ENCODE measurements at regions not wholly inside any gene's neighbourhood (a gene's known extent, or its start where the extent isn't known, plus 50 kb on each side); places are given as distances from the start of the nearest gene placed in this dataset.

GRCh38 chr1:163820766-163821165, 499.0 kb downstream of the NUF2 start:
- Histone ChIP-seq H3K9me3 (ENCODE audit: low read depth, low read length) (no peaks in the 10 kb centered on the region), H3K27ac (ENCODE audit: low read depth, low read length) (no peak overlapping the region), H3K4me1 (ENCODE audit: insufficient read depth, low read length) (no peaks in the 10 kb centered on the region), H3K27me3 (ENCODE audit: insufficient read depth, low read length) (no peaks in the 10 kb centered on the region), H3K4me3 (ENCODE audit: insufficient read depth, low read length) (no peak overlapping the region), H3K36me3 (ENCODE audit: insufficient read depth, low read length) (no peaks in the 10 kb centered on the region), H2AFZ (ENCODE audit: low read length) (no peak overlapping the region), H3K79me2 (ENCODE audit: insufficient read depth, low read length) (no peaks in the 10 kb centered on the region), H3K4me2 (ENCODE audit: insufficient read depth, low read length) (no peak overlapping the region), H4K20me1 (ENCODE audit: insufficient read depth, low read length) (no peaks in the 10 kb centered on the region)
- DNase-seq (ENCODE audit: insufficient read length, low spot score, missing footprints), result no peak
- peak; percentile 19 for TF ChIP-seq CTCF (IDR thresholded peaks at IDR 0.05; ENCODE audit: extremely low read depth, low read depth, low read length)

GRCh38 chr1:163821679-163822078, 499.9 kb downstream of the NUF2 start:
- no peak for TF ChIP-seq CTCF (IDR thresholded peaks at IDR 0.05; ENCODE audit: extremely low read depth, low read depth, low read length)
- Histone ChIP-seq H3K4me2 (ENCODE audit: insufficient read depth, low read length) (no peak overlapping the region), H3K4me1 (ENCODE audit: insufficient read depth, low read length) (no peaks in the 10 kb centered on the region), H3K9me3 (ENCODE audit: low read depth, low read length) (no peaks in the 10 kb centered on the region), H3K4me3 (ENCODE audit: insufficient read depth, low read length) (no peak overlapping the region), H3K79me2 (ENCODE audit: insufficient read depth, low read length) (no peaks in the 10 kb centered on the region), H2AFZ (ENCODE audit: low read length) (no peak overlapping the region), H3K27ac (ENCODE audit: low read depth, low read length) (no peak overlapping the region), H3K27me3 (ENCODE audit: insufficient read depth, low read length) (no peaks in the 10 kb centered on the region), H3K36me3 (ENCODE audit: insufficient read depth, low read length) (no peaks in the 10 kb centered on the region), H4K20me1 (ENCODE audit: insufficient read depth, low read length) (no peaks in the 10 kb centered on the region)
- DNase-seq (ENCODE audit: insufficient read length, low spot score, missing footprints), result no peak

GRCh38 chr1:163823017-163823416, 501.3 kb downstream of the NUF2 start:
- no peaks in the 10 kb centered on the region for H3K27me3 ChIP-seq (ENCODE audit: insufficient read depth, low read length)
- H3K9me3 ChIP-seq (ENCODE audit: low read depth, low read length), result no peaks in the 10 kb centered on the region

GRCh38 chr1:163824006-163824405, 502.3 kb downstream of the NUF2 start:
- no peak overlapping the region for H3K4me2 ChIP-seq (ENCODE audit: insufficient read depth, low read length)

More at GRCh38 chr1:163823017-163823416, 501.3 kb downstream of the NUF2 start:
- H3K36me3 ChIP-seq (ENCODE audit: insufficient read depth, low read length), result no peaks in the 10 kb centered on the region
- H3K4me3 ChIP-seq (ENCODE audit: insufficient read depth, low read length), result no peak overlapping the region
- no peaks in the 10 kb centered on the region for H4K20me1 ChIP-seq (ENCODE audit: insufficient read depth, low read length)
- no peaks in the 10 kb centered on the region for H3K4me1 ChIP-seq (ENCODE audit: insufficient read depth, low read length)
- H2AFZ ChIP-seq (ENCODE audit: low read length), result no peak overlapping the region
- no peak for DNase-seq (ENCODE audit: insufficient read length, low spot score, missing footprints)
- H3K79me2 ChIP-seq (ENCODE audit: insufficient read depth, low read length), result no peaks in the 10 kb centered on the region
- TF ChIP-seq CTCF (IDR thresholded peaks at IDR 0.05; ENCODE audit: extremely low read depth, low read depth, low read length), result no peak
- no peak overlapping the region for H3K27ac ChIP-seq (ENCODE audit: low read depth, low read length)
- no peak overlapping the region for H3K4me2 ChIP-seq (ENCODE audit: insufficient read depth, low read length)

More at GRCh38 chr1:163824006-163824405, 502.3 kb downstream of the NUF2 start:
- Histone ChIP-seq H3K36me3 (ENCODE audit: insufficient read depth, low read length) (no peaks in the 10 kb centered on the region), H3K27ac (ENCODE audit: low read depth, low read length) (no peak overlapping the region), H3K79me2 (ENCODE audit: insufficient read depth, low read length) (no peaks in the 10 kb centered on the region), H3K4me1 (ENCODE audit: insufficient read depth, low read length) (no peaks in the 10 kb centered on the region), H3K4me3 (ENCODE audit: insufficient read depth, low read length) (no peak overlapping the region), H2AFZ (ENCODE audit: low read length) (no peak overlapping the region), H3K9me3 (ENCODE audit: low read depth, low read length) (no peaks in the 10 kb centered on the region), H3K27me3 (ENCODE audit: insufficient read depth, low read length) (no peaks in the 10 kb centered on the region), H4K20me1 (ENCODE audit: insufficient read depth, low read length) (no peaks in the 10 kb centered on the region)
- no peak for DNase-seq (ENCODE audit: insufficient read length, low spot score, missing footprints)
- TF ChIP-seq CTCF (IDR thresholded peaks at IDR 0.05; ENCODE audit: extremely low read depth, low read depth, low read length), result no peak
